ENCODE measurements at regions not wholly inside any gene's neighbourhood (a gene's known extent, or its start where the extent isn't known, plus 50 kb on each side); places are given as distances from the start of the nearest gene placed in this dataset.

- TF ChIP-seq POLR2AphosphoS5 (IDR thresholded peaks at IDR 0.05; ENCODE audit: borderline replicate concordance, low read depth, low read length): no peak
- TF ChIP-seq EZH2 (IDR thresholded peaks at IDR 0.05): no peak
- TF ChIP-seq FOXP2 (optimal IDR thresholded peaks at IDR 0.05; ENCODE audit: control extremely low read depth, extremely low read length, insufficient read depth): no peak
These were observed 223.0 kb upstream of the MPDZ start for GRCh38 chr9:13502484-13502883.

Data from SK-N-MC (cell line).